OCI-LY3 (cell line): ENCODE measurements at regions not wholly inside any gene's neighbourhood (a gene's known extent, or its start where the extent isn't known, plus 50 kb on each side); places are given as distances from the start of the nearest gene placed in this dataset.
A peak's percentile ranks its signal among the peaks of the same experiment; 100 is the strongest.

ENCODE experiments used
- H2AFZ ChIP-seq: fragments of 200-600, 300-600 bp; shearing (Covaris generic); 2 replicates; pipeline ENCODE4 v1.6.0; 2014; ENCODE audit warnings: antibody characterized with exemption, low read depth, low read length
- H3K27ac ChIP-seq: fragments of 200-600, 300-600 bp; sonication (generic); 2 replicates; pipeline ENCODE4 v1.5.1; 2014; ENCODE audit warnings: mild to moderate bottlenecking, low read length, moderate library complexity, mixed read lengths
- H3K27me3 ChIP-seq: fragments of 200-600, 300-600 bp; sonication (generic); 2 replicates; pipeline ENCODE4 v1.6.1; 2014; ENCODE audit warnings: low read depth, low read length, mixed read lengths
- H3K36me3 ChIP-seq: fragments of 200-600, 300-600 bp; sonication (generic); replicated peaks from 2 replicates; pipeline ENCODE3; 2014; ENCODE audit warnings: low read depth, low read length, mixed read lengths
- H3K4me1 ChIP-seq: fragments of 300-600, 200-600 bp; sonication (generic); 2 replicates; pipeline ENCODE4 v1.6.1; 2014; ENCODE audit warnings: low read length, mixed read lengths
- H3K4me2 ChIP-seq: fragments of 200-600, 300-600 bp; sonication (generic); 2 replicates; pipeline ENCODE4 v1.6.1; 2014; ENCODE audit warnings: low read length, mixed read lengths
- H3K4me3 ChIP-seq: fragments of 300-600, 200-600 bp; sonication (generic); 2 replicates; pipeline ENCODE4 v1.5.1; 2014; ENCODE audit warnings: antibody characterized with exemption, mild to moderate bottlenecking, low read length, moderate library complexity
- H3K79me2 ChIP-seq: fragments of 300-600, 200-600 bp; shearing (Covaris generic); 2 replicates; pipeline ENCODE4 v1.6.1; 2014; ENCODE audit warnings: mild to moderate bottlenecking, low read length, mixed read lengths
- H3K9ac ChIP-seq: fragments of 300-600, 200-600 bp; shearing (Covaris generic); 2 replicates; pipeline ENCODE4 v1.6.0; 2014; ENCODE audit warnings: mild to moderate bottlenecking, low read length, moderate library complexity
- H3K9me3 ChIP-seq: fragments of 200-600, 300-600 bp; shearing (Covaris generic); 2 replicates; pipeline ENCODE4 v1.6.1; 2014; ENCODE audit warnings: low read length, mixed read lengths; ENCODE audit not compliant: insufficient read depth
- H4K20me1 ChIP-seq: fragments of 200-600, 300-600 bp; sonication (generic); 2 replicates; pipeline ENCODE4 v1.6.1; 2016; ENCODE audit warnings: low read length, mixed read lengths; ENCODE audit not compliant: insufficient read depth
- EZH2phosphoT487 ChIP-seq: fragments of 200-600 bp; shearing (Covaris generic); IDR thresholded peaks from 2 replicates; pipeline ENCODE4 v1.6.1; 2018; ENCODE audit warnings: antibody characterized with exemption, mixed run types, low read depth
- TF ChIP-seq, protein P1 (sequence below): fragments of 200-600, 300-600 bp; sonication (generic); IDR thresholded peaks from 2 replicates; pipeline ENCODE4 v1.5.1; 2014; ENCODE audit warnings: antibody characterized with exemption, low read length, low read depth

DNA sequence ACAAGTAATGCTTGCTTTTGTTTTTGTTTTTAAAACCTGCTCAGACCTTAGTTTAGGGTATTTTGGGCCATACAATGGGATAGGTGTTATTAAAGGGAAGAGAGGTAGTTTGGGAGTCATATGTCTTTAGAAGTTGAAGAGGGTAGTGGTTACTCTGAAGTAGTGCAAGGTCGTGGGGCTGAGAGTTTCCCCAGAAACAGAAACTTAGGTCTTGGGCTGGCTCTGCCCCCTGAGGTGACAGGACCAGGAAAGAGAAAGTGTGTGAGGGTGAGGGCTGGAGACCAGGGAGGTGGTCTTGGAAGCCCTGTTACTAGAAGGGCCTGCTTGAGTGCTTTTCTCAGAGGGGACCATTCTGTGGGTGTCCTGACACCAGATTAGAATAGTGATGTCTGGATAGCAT is 500.5 kb upstream of the SPHKAP start:
- H3K27ac ChIP-seq: no peak overlapping the region
- no peak overlapping the region for H3K9ac ChIP-seq
- peak overlapping the region; percentile 48 for H3K4me2 ChIP-seq
- no peaks in the 10 kb centered on the region for H3K9me3 ChIP-seq
- peak overlapping the region; percentile 11 for H3K4me3 ChIP-seq
- no peaks in the 10 kb centered on the region for H4K20me1 ChIP-seq
- no peaks in the 10 kb centered on the region for H3K79me2 ChIP-seq
- peak overlapping the region; percentile 74 for H2AFZ ChIP-seq
- no peak for TF ChIP-seq EZH2phosphoT487
- TF ChIP-seq, protein P1, sequence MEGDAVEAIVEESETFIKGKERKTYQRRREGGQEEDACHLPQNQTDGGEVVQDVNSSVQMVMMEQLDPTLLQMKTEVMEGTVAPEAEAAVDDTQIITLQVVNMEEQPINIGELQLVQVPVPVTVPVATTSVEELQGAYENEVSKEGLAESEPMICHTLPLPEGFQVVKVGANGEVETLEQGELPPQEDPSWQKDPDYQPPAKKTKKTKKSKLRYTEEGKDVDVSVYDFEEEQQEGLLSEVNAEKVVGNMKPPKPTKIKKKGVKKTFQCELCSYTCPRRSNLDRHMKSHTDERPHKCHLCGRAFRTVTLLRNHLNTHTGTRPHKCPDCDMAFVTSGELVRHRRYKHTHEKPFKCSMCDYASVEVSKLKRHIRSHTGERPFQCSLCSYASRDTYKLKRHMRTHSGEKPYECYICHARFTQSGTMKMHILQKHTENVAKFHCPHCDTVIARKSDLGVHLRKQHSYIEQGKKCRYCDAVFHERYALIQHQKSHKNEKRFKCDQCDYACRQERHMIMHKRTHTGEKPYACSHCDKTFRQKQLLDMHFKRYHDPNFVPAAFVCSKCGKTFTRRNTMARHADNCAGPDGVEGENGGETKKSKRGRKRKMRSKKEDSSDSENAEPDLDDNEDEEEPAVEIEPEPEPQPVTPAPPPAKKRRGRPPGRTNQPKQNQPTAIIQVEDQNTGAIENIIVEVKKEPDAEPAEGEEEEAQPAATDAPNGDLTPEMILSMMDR: no peak
- H3K27me3 ChIP-seq: no peaks in the 10 kb centered on the region
- H3K4me1 ChIP-seq: peaks cover 6% of the 10 kb centered on the region; the same call in 1 of the 2 replicates
- H3K36me3 ChIP-seq: no peaks in the 10 kb centered on the region

DNA sequence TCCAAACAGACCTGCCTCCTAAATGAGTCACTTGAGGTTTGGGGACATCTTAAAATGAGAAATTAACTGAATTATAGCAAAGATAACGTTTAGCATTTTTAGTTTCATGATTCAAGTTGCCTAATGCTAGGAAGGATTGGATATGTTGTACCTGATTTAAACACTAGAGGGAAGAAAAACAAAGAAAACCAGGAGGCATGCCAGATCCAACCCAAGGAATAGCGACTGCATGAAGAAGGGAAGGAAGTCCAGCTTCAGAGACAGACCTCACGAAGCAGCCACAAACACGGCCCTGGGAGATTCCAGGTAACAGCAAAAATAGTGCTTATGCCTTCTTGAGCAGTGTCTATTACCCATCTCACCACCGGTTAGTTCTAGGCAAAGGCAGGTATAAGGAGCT is 499.9 kb upstream of the SPHKAP start:
- H3K9ac ChIP-seq: no peak overlapping the region
- H3K4me3 ChIP-seq: peak overlapping the region; percentile 11
- H3K27me3 ChIP-seq: no peaks in the 10 kb centered on the region
- H3K9me3 ChIP-seq: no peaks in the 10 kb centered on the region
- H3K27ac ChIP-seq: no peak overlapping the region
- peak overlapping the region; percentile 48 for H3K4me2 ChIP-seq
- peak overlapping the region; percentile 74; the same call in 1 of the 2 replicates for H2AFZ ChIP-seq
- H3K36me3 ChIP-seq: no peaks in the 10 kb centered on the region
- H4K20me1 ChIP-seq: no peaks in the 10 kb centered on the region
- TF ChIP-seq, protein P1: peak; percentile 38
- TF ChIP-seq EZH2phosphoT487: no peak
- H3K4me1 ChIP-seq: peaks cover 6% of the 10 kb centered on the region; the same call in 1 of the 2 replicates
- no peaks in the 10 kb centered on the region for H3K79me2 ChIP-seq

DNA sequence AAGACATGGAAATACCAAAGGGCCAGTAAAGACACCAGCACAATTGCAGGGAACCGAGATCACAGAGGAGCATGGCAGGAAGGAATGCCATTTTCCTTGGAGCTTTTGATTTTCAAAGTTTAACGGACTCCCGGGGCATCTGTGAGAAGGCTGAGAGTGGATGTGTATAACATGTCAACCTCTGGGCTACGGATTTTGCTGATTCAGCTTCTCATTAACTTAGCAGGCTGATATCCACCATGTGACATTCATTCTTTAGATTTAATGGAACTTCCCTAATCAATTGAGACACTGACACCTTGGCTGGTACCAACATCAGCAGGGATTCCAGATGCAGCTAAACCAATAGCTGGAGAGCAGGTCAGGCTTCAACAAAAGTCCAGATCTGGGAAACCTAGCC is 496.6 kb upstream of the SPHKAP start:
- TF ChIP-seq, protein P1: no peak
- no peak for TF ChIP-seq EZH2phosphoT487
- no peaks in the 10 kb centered on the region for H4K20me1 ChIP-seq

DNA sequence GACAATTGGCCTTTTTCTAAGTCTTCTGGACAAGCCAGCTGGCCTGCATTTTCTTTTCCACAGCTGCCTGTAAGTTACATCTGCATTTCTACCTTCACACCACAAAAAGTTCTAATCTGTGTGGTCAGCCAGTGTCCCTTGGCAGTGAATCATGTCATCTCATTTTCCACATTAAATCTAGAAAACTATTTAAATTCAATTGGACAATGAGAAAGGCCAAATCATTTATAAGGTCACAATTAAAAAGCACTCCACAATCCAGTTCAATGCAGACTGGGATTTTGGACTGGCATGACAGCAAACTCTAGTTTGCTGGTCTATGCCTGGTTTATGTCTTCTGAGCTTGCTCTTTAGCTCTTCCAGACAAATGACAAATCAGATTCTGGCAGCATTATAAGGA is 494.2 kb upstream of the SPHKAP start:
- Histone ChIP-seq H3K36me3 (no peaks in the 10 kb centered on the region), H3K9me3 (no peaks in the 10 kb centered on the region), H3K27ac (no peak overlapping the region), H3K4me3 (no peak overlapping the region), H3K9ac (no peak overlapping the region), H3K27me3 (no peaks in the 10 kb centered on the region), H2AFZ (no peak overlapping the region), H3K79me2 (no peaks in the 10 kb centered on the region), H3K4me2 (no peak overlapping the region), H3K4me1 (no peaks in the 10 kb centered on the region), H4K20me1 (no peaks in the 10 kb centered on the region)
- TF ChIP-seq, protein P1: no peak
- TF ChIP-seq EZH2phosphoT487: no peak

More for the DNA sequence above, 496.6 kb upstream of the SPHKAP start:
- H3K79me2 ChIP-seq: no peaks in the 10 kb centered on the region
- H3K36me3 ChIP-seq: no peaks in the 10 kb centered on the region
- H3K4me2 ChIP-seq: no peak overlapping the region
- no peaks in the 10 kb centered on the region for H3K9me3 ChIP-seq
- H2AFZ ChIP-seq: no peak overlapping the region
- no peak overlapping the region for H3K9ac ChIP-seq
- H3K27ac ChIP-seq: no peak overlapping the region
- H3K27me3 ChIP-seq: no peaks in the 10 kb centered on the region
- H3K4me1 ChIP-seq: peaks cover 6% of the 10 kb centered on the region; the same call in 1 of the 2 replicates
- no peak overlapping the region for H3K4me3 ChIP-seq
